Suppressor macrophage (primary cell): ENCODE measurements at regions not wholly inside any gene's neighbourhood (a gene's known extent, or its start where the extent isn't known, plus 50 kb on each side); places are given as distances from the start of the nearest gene placed in this dataset.

Experiments used
- DNase-seq, 4 experiments: peaks; one replicate each; pipeline ENCODE4 v3.0.0-alpha.2; 2020 to 2022

GRCh38 chr16:9188721-9189120 lies 97.3 kb downstream of the HAPSTR1 start:
- no peak for DNase-seq

- no peak for DNase-seq
Measured at GRCh38 chr16:9191274-9191850, 99.9 kb downstream of the HAPSTR1 start.

- no peak for DNase-seq
Measured at GRCh38 chr16:9192746-9193145, 101.3 kb downstream of the HAPSTR1 start.

GRCh38 chr16:9195287-9195686 lies 103.8 kb downstream of the HAPSTR1 start:
- no peak for DNase-seq

GRCh38 chr16:9197957-9198661 lies 106.7 kb downstream of the HAPSTR1 start:
- DNase-seq: no peak

- DNase-seq: no peak
Measured at GRCh38 chr16:9199311-9199710, 107.9 kb downstream of the HAPSTR1 start.

- no peak for DNase-seq
Measured at GRCh38 chr16:9199751-9200150, 108.3 kb downstream of the HAPSTR1 start.

GRCh38 chr16:9203956-9204355 lies 112.5 kb downstream of the HAPSTR1 start:
- DNase-seq: peak in 3 of 4 experiments; percentile 22 to 57 (median 31)

GRCh38 chr16:9205661-9206060 lies 114.2 kb downstream of the HAPSTR1 start:
- no peak for DNase-seq

- DNase-seq: no peak
Measured at GRCh38 chr16:9206156-9206555, 114.7 kb downstream of the HAPSTR1 start.

GRCh38 chr16:9212621-9213020 lies 121.2 kb downstream of the HAPSTR1 start:
- DNase-seq: no peak

GRCh38 chr16:9219813-9220212 lies 128.4 kb downstream of the HAPSTR1 start:
- no peak for DNase-seq

GRCh38 chr16:9225527-9226316 lies 134.3 kb downstream of the HAPSTR1 start:
- peak in 3 of 4 experiments; percentile 18 to 23 (median 20) for DNase-seq

GRCh38 chr16:9226924-9227323 lies 135.5 kb downstream of the HAPSTR1 start:
- DNase-seq: no peak

- DNase-seq: no peak
Measured at GRCh38 chr16:9231039-9231438, 139.6 kb downstream of the HAPSTR1 start.

- no peak for DNase-seq
Measured at GRCh38 chr16:9232102-9232770, 140.8 kb downstream of the HAPSTR1 start.

GRCh38 chr16:9235867-9236266 lies 144.4 kb downstream of the HAPSTR1 start:
- no peak for DNase-seq

- DNase-seq: no peak
Measured at GRCh38 chr16:9236319-9236718, 144.9 kb downstream of the HAPSTR1 start.

- DNase-seq: no peak
Measured at GRCh38 chr16:9238346-9238745, 146.9 kb downstream of the HAPSTR1 start.

GRCh38 chr16:9241177-9241576 lies 149.7 kb downstream of the HAPSTR1 start:
- DNase-seq: no peak

GRCh38 chr16:9248162-9248561 lies 156.7 kb downstream of the HAPSTR1 start:
- no peak for DNase-seq

GRCh38 chr16:9249534-9249933 lies 158.1 kb downstream of the HAPSTR1 start:
- no peak for DNase-seq

GRCh38 chr16:9251026-9251425 lies 159.6 kb downstream of the HAPSTR1 start:
- DNase-seq: no peak
